AG04449 (cell line): ENCODE measurements at regions not wholly inside any gene's neighbourhood (a gene's known extent, or its start where the extent isn't known, plus 50 kb on each side); places are given as distances from the start of the nearest gene placed in this dataset.
"Not testable (repeated sequence)": the region's sequence is repeated elsewhere in the genome, so short reads cannot be mapped to it uniquely, and the experiment has no call there.

Experiments used
- CTCF ChIA-PET: fragments of 350-600 bp; formaldehyde crosslinking; extraction: SDS; loops from one replicate; lab custom pipeline; 2021; ENCODE audit warnings: antibody characterized with exemption; lab: Yijun Ruan, JAX
- POLR2A ChIA-PET: fragments of 400-600, 350-600 bp; formaldehyde crosslinking; extraction: SDS; loops from one replicate; lab custom pipeline; 2020; ENCODE audit warnings: antibody characterized with exemption, inconsistent platforms; lab: Yijun Ruan, JAX
- DNase-seq: peaks from one replicate; pipeline ENCODE4 v3.0.0-alpha.2; 2010; ENCODE audit warnings: low read depth, low spot score
- H3K4me3 ChIP-seq: 2 replicates; pipeline ENCODE4 v1.5.1; 2011; ENCODE audit warnings: low read depth, mild to moderate bottlenecking, control low read depth, low read length
- TF ChIP-seq, protein P1 (sequence below): IDR thresholded peaks from one replicate; pipeline ENCODE4 v1.5.1; 2011; ENCODE audit warnings: mild to moderate bottlenecking, moderate library complexity, low read length, control low read depth, inconsistent platforms; ENCODE audit not compliant: insufficient read depth; ENCODE audit errors: missing control alignments

DNA sequence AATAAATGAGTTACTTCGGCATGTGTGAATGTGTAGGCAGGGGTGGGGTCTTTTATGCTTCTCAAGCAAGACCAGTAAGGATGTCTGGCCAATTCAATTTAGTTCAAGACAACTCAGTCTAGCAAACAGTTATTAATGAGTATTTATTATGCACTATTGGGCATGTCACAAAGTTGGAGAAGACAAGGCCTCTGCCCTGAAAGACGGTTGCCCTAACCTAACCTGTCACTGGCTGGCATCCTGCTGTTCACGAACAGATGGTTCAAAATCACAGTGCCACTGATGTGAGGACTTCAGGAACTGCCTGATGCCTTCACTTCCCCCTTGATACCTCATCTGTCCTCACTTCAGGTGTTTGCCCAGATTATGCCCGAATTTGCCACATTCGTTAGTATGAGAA is 217.8 kb downstream of the SOX2 start:
- no peak for DNase-seq
- CTCF ChIA-PET, result no interaction called here
- POLR2A ChIA-PET, result no interaction called here
- H3K4me3 ChIP-seq, result no peak overlapping the region
- TF ChIP-seq, protein P1, sequence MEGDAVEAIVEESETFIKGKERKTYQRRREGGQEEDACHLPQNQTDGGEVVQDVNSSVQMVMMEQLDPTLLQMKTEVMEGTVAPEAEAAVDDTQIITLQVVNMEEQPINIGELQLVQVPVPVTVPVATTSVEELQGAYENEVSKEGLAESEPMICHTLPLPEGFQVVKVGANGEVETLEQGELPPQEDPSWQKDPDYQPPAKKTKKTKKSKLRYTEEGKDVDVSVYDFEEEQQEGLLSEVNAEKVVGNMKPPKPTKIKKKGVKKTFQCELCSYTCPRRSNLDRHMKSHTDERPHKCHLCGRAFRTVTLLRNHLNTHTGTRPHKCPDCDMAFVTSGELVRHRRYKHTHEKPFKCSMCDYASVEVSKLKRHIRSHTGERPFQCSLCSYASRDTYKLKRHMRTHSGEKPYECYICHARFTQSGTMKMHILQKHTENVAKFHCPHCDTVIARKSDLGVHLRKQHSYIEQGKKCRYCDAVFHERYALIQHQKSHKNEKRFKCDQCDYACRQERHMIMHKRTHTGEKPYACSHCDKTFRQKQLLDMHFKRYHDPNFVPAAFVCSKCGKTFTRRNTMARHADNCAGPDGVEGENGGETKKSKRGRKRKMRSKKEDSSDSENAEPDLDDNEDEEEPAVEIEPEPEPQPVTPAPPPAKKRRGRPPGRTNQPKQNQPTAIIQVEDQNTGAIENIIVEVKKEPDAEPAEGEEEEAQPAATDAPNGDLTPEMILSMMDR, result no peak

DNA sequence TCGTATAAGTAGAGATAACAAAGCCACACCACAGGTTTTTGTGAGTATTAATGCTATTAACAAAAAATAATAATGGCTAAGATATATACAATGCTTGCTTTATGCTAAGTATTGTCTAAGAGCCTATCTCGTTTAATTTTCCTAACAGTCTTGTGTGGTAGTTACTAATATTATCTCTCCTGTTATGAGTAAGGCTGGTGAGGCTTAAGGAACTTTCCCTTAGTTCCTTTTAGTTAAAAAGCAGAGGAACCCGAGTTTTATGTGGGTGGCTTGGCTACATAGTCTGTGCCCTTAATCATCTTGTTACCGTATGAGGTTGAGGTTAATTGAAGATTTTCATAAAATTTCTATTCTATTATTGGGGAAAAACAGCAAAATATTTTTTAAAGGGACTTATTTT is 218.4 kb downstream of the SOX2 start:
- POLR2A ChIA-PET, result no interaction called here
- TF ChIP-seq, protein P1, result no peak
- CTCF ChIA-PET, result no interaction called here
- H3K4me3 ChIP-seq, result no peak overlapping the region
- DNase-seq, result no peak

DNA sequence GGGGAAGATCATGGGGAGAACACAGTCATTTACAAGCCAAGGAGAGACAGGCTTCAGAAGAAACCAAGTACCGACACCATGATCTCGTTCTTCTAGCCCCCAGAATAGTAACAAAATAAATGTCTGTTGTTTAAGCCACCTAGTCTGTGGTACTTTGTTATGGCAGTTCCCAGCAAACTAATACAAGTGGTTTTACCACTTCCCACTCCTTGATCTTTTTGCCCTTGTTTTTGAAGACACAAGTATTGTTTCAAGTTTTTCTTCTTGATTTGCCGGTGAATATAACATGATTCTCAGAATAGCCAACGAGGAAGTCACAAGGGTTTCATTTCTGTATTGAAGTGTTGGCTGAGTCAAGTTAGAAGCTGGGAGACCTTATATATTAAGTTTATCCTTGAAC is 220.3 kb downstream of the SOX2 start:
- TF ChIP-seq, protein P1, result no peak
- H3K4me3 ChIP-seq, result no peak overlapping the region
- POLR2A ChIA-PET, result no interaction called here
- DNase-seq, result no peak
- CTCF ChIA-PET, result no interaction called here

DNA sequence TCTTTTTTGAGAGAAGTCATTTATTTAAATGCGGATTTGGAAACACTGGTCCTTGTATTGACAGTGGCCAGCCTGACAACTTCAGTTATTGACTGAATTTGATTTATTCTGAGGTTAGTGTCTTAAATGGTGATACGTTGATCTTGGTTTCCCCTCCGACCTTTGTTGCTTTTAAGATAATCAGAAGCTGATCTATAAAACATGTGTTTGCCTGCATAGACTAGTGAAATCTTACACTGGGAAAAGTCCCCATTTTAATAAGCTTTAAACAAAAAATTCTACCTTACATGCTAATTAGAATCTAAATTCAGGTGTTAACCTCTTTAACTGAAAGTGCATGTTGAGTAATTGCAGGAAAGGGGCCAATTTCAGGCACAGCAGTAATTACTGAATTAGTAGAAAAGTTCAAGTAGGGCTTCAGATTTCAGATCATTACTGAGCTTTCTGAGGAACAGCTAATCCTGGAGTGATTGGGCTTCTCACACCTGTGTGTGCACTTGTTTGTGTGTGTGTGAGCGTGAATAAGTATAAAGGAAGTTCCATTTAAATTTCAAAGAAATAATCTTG is 221.4 kb downstream of the SOX2 start:
- DNase-seq, result no peak
- CTCF ChIA-PET, result interaction anchor here (1.3 kb wide), 1 partner anchor 12 kb away, joined by 3 read pairs; no protein-coding TSS in a partner anchor
- TF ChIP-seq, protein P1, result no peak
- H3K4me3 ChIP-seq, result no peak overlapping the region
- POLR2A ChIA-PET, result no interaction called here

DNA sequence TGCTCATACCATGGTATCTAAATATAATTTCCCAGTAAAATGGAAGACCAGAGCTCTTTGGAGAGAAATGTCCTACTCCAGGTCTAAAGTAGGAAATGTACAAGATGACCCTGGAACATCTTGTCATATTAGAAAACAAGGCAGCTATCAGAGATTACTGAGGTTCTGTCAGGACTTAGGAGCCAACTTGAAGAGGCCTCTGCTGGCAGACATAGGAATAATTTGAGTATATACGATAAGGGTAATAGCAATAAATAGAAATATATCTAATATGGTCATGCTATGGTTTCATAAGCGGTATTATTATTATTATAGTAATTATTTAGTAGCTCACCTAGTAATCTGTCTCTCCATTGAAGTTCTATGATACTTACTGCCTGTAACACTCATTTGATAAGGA is 224.2 kb downstream of the SOX2 start:
- ChIA-PET POLR2A (no interaction called here), CTCF (no interaction called here)
- no peak overlapping the region for H3K4me3 ChIP-seq
- TF ChIP-seq, protein P1, result no peak
- DNase-seq, result no peak

DNA sequence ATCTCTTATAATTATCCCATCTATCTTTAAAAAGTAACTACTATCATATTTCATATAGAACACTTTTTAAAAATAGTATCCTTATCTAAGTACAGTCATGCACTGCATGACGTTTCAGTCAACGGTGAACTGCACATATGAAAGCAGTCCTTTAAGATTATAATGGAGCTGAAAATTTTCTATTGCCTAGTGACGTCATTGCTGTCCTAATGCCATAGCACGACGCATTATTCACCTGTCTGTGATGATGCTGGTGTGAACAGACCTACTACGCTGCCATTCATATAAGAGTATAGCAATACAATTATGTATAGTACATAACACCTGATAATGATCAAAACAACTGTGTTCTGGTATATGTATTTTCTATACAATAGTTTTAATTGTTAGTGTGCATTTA is 225.0 kb downstream of the SOX2 start:
- no peak overlapping the region for H3K4me3 ChIP-seq
- TF ChIP-seq, protein P1, result no peak
- DNase-seq, result no peak
- POLR2A ChIA-PET, result no interaction called here
- CTCF ChIA-PET, result no interaction called here

DNA sequence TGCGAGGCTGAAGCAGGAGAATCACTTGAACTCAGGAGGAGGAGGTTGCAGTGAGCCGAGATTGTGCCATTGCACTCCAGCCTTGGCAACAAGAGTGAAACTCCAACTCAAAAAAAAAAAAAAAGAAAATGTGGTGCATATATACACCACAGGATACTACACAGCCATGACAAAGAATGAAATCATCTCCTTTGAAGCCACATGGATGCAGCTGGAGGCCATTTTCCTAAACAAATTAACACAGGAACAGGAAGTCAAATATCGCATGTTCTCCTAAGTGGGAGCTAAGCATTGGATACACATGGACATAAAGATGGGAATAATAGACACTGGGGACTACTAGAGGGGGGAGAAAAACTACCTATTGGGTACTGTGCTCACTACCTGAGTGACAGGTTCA is 226.9 kb downstream of the SOX2 start:
- DNase-seq, POLR2A ChIA-PET, CTCF ChIA-PET, H3K4me3 ChIP-seq: not testable (repeated sequence)
